ENCODE measurements at regions not wholly inside any gene's neighbourhood (a gene's known extent, or its start where the extent isn't known, plus 50 kb on each side); places are given as distances from the start of the nearest gene placed in this dataset.

DNA sequence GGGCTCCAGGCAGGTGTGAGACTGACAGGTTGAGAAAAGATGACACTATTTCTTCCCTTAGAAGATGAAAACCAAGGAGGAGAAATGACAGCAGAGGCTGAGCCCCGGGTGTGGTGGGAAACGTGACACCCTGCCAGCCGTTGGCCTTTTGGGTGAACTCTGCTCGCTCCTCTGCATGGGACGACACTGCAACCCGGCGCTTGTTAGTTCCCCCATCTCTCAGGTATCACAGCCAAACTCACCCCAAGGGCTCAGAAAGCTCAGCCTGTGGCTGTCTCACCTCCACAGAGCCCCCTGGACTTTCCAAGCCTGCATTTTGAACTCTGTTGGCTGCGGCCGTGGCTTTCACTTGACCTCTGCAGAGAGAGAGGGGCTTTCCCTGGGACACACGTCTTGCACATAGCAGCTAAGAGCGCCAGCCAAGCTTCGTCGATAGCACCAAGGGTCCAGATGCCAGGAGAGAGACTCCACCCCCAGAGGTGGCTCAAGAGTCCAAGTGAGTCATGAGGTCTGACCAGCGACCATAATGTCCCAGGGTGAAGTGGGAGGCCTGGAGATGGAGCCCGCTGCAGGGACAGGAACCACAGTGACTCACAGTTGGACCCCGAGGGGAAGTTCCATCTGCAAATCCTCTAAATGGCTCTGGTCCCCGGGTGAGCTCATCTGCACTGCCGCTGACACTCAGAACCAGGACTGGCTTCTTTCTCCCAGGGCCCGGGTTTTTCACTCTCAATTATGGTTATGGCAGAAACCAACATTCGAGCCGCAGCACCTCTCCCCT is 301.9 kb downstream of the SOX9 start:
- Histone ChIP-seq H3K79me2 (ENCODE audit: control insufficient read depth, insufficient read depth, low read length) (no peaks in the 10 kb centered on the region), H3K9ac (ENCODE audit: insufficient read depth, low read length) (no peak overlapping the region), H3K27me3 (ENCODE audit: control insufficient read depth, insufficient read depth, low read length) (no peaks in the 10 kb centered on the region), H3K4me1 (ENCODE audit: control insufficient read depth, extremely low read depth, insufficient read depth, low read length) (peaks cover 12% of the 10 kb centered on the region), H3K9me3 (ENCODE audit: control insufficient read depth, insufficient read depth, low read depth, low read length) (no peaks in the 10 kb centered on the region), H3K27ac (ENCODE audit: insufficient read depth, low read length) (peak overlapping the region; percentile 11), H3K4me2 (ENCODE audit: extremely low read depth, insufficient read depth, low read length) (no peak overlapping the region), H3K4me3 (replicated peaks in 1 of 4; ENCODE audit: control extremely low read depth in 1 of 4, insufficient read depth in 1 of 4, low read depth in 3 of 4, low read length in 4 of 4) (no peak overlapping the region), H4K20me1 (ENCODE audit: control insufficient read depth, extremely low read depth, insufficient read depth, low read length) (no peaks in the 10 kb centered on the region), H2AFZ (ENCODE audit: low read length) (no peak overlapping the region), H3K36me3 (ENCODE audit: control insufficient read depth, insufficient read depth, low read length) (no peaks in the 10 kb centered on the region)
- DNase-seq (ENCODE audit: low read depth in 2 of 2): peak; percentile 79 to 95
- no peak for TF ChIP-seq EZH2 (IDR thresholded peaks at IDR 0.05; ENCODE audit: low read length, missing control alignments)
- TF ChIP-seq, protein P1, sequence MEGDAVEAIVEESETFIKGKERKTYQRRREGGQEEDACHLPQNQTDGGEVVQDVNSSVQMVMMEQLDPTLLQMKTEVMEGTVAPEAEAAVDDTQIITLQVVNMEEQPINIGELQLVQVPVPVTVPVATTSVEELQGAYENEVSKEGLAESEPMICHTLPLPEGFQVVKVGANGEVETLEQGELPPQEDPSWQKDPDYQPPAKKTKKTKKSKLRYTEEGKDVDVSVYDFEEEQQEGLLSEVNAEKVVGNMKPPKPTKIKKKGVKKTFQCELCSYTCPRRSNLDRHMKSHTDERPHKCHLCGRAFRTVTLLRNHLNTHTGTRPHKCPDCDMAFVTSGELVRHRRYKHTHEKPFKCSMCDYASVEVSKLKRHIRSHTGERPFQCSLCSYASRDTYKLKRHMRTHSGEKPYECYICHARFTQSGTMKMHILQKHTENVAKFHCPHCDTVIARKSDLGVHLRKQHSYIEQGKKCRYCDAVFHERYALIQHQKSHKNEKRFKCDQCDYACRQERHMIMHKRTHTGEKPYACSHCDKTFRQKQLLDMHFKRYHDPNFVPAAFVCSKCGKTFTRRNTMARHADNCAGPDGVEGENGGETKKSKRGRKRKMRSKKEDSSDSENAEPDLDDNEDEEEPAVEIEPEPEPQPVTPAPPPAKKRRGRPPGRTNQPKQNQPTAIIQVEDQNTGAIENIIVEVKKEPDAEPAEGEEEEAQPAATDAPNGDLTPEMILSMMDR (conservative IDR thresholded peaks at IDR 0.05 in 1 of 2, IDR thresholded peaks at IDR 0.05 in 1 of 2; ENCODE audit: low read depth in 1 of 2, low read length in 2 of 2): no peak

DNA sequence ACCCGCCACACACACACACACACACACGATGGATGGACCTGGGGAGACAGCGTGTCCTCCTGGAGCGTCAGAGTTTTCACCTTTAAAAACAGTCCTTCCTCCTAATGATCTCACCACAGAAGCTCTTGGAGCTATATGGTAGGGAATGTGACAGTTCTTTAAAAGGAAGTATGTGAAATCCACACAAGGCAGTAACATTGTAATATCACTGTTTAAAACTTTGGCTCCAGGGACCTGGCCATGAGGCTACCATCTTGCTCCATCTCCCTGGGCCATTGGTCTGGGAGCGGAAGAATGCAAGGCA is 302.4 kb downstream of the SOX9 start:
- H3K27ac ChIP-seq (ENCODE audit: insufficient read depth, low read length): no peak overlapping the region
- no peak for DNase-seq (ENCODE audit: low read depth in 2 of 2)
- H2AFZ ChIP-seq (ENCODE audit: low read length): no peak overlapping the region
- TF ChIP-seq, protein P1 (conservative IDR thresholded peaks at IDR 0.05 in 1 of 2, IDR thresholded peaks at IDR 0.05 in 1 of 2; ENCODE audit: low read depth in 1 of 2, low read length in 2 of 2): no peak
- TF ChIP-seq EZH2 (IDR thresholded peaks at IDR 0.05; ENCODE audit: low read length, missing control alignments): no peak
- no peak overlapping the region for H3K9ac ChIP-seq (ENCODE audit: insufficient read depth, low read length)
- no peaks in the 10 kb centered on the region for H3K9me3 ChIP-seq (ENCODE audit: control insufficient read depth, insufficient read depth, low read depth, low read length)
- H3K79me2 ChIP-seq (ENCODE audit: control insufficient read depth, insufficient read depth, low read length): no peaks in the 10 kb centered on the region
- no peaks in the 10 kb centered on the region for H4K20me1 ChIP-seq (ENCODE audit: control insufficient read depth, extremely low read depth, insufficient read depth, low read length)
- no peaks in the 10 kb centered on the region for H3K27me3 ChIP-seq (ENCODE audit: control insufficient read depth, insufficient read depth, low read length)
- H3K4me1 ChIP-seq (ENCODE audit: control insufficient read depth, extremely low read depth, insufficient read depth, low read length): peaks cover 12% of the 10 kb centered on the region
- H3K36me3 ChIP-seq (ENCODE audit: control insufficient read depth, insufficient read depth, low read length): no peaks in the 10 kb centered on the region
- H3K4me3 ChIP-seq (replicated peaks in 1 of 4; ENCODE audit: control extremely low read depth in 1 of 4, insufficient read depth in 1 of 4, low read depth in 3 of 4, low read length in 4 of 4): no peak overlapping the region
- no peak overlapping the region for H3K4me2 ChIP-seq (ENCODE audit: extremely low read depth, insufficient read depth, low read length)

DNA sequence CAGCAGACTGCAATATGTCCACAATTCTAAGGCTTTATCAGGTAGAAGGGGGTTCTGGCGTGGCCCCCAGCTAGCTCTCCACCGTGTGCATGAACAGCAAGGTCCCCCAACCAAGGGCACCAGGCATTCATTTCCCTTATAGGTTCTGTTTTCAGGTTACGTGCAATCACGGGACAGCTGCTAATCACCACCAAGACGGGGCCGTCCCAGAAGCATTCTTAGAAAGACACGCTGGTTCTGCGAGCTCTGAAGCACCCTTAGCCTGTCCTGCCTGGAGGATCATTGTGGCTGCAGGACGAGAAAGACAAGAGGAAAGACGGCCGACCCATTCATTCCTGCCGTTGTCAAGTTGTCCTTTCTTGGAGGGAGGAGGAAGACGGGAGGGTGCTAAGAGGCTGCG is 302.9 kb downstream of the SOX9 start:
- H3K4me1 ChIP-seq (ENCODE audit: control insufficient read depth, extremely low read depth, insufficient read depth, low read length): peaks cover 12% of the 10 kb centered on the region
- H3K27ac ChIP-seq (ENCODE audit: insufficient read depth, low read length): no peak overlapping the region
- no peak overlapping the region for H3K4me3 ChIP-seq (replicated peaks in 1 of 4; ENCODE audit: control extremely low read depth in 1 of 4, insufficient read depth in 1 of 4, low read depth in 3 of 4, low read length in 4 of 4)
- H3K9me3 ChIP-seq (ENCODE audit: control insufficient read depth, insufficient read depth, low read depth, low read length): no peaks in the 10 kb centered on the region
- no peak for DNase-seq (ENCODE audit: low read depth in 2 of 2)
- no peaks in the 10 kb centered on the region for H4K20me1 ChIP-seq (ENCODE audit: control insufficient read depth, extremely low read depth, insufficient read depth, low read length)
- H3K4me2 ChIP-seq (ENCODE audit: extremely low read depth, insufficient read depth, low read length): no peak overlapping the region
- no peak overlapping the region for H3K9ac ChIP-seq (ENCODE audit: insufficient read depth, low read length)
- no peaks in the 10 kb centered on the region for H3K27me3 ChIP-seq (ENCODE audit: control insufficient read depth, insufficient read depth, low read length)
- TF ChIP-seq, protein P1 (conservative IDR thresholded peaks at IDR 0.05 in 1 of 2, IDR thresholded peaks at IDR 0.05 in 1 of 2; ENCODE audit: low read depth in 1 of 2, low read length in 2 of 2): no peak
- TF ChIP-seq EZH2 (IDR thresholded peaks at IDR 0.05; ENCODE audit: low read length, missing control alignments): no peak
- no peaks in the 10 kb centered on the region for H3K79me2 ChIP-seq (ENCODE audit: control insufficient read depth, insufficient read depth, low read length)
- H2AFZ ChIP-seq (ENCODE audit: low read length): no peak overlapping the region
- no peaks in the 10 kb centered on the region for H3K36me3 ChIP-seq (ENCODE audit: control insufficient read depth, insufficient read depth, low read length)

Data from fibroblast of lung (primary cell).